ENCODE measurements at regions not wholly inside any gene's neighbourhood (a gene's known extent, or its start where the extent isn't known, plus 50 kb on each side); places are given as distances from the start of the nearest gene placed in this dataset.

- TF ChIP-seq CTCF (conservative IDR thresholded peaks at IDR 0.05; ENCODE audit: low read length) (no peak), EZH2phosphoT487 (IDR thresholded peaks at IDR 0.05; ENCODE audit: borderline replicate concordance, low read depth, low read length) (no peak)
- Histone ChIP-seq H3K4me1 (ENCODE audit: insufficient read depth, low read length, poor library complexity, severe bottlenecking) (no peaks in the 10 kb centered on the region), H2AFZ (ENCODE audit: low read length) (no peak overlapping the region), H3K27ac (ENCODE audit: low read depth, low read length, poor library complexity, severe bottlenecking) (no peak overlapping the region), H3K4me2 (ENCODE audit: low read length) (no peak overlapping the region), H3K9me3 (ENCODE audit: low read length) (no peaks in the 10 kb centered on the region), H3K9me2 (ENCODE audit: insufficient read depth, low read length) (no peaks in the 10 kb centered on the region), H3K4me3 (ENCODE audit: low read depth, low read length, poor library complexity, severe bottlenecking) (no peak overlapping the region), H3K79me2 (ENCODE audit: insufficient read depth, low read depth, low read length) (no peaks in the 10 kb centered on the region), H3K36me3 (ENCODE audit: insufficient read depth, low read length) (no peaks in the 10 kb centered on the region), H4K20me1 (ENCODE audit: insufficient read depth, low read length) (no peaks in the 10 kb centered on the region)
- CTCF ChIA-PET (ENCODE audit: unreplicated experiment): no interaction called here
- BruUV-seq (replicated peaks): no TSS peak
- no peak for DNase-seq (ENCODE audit: low spot score)
- intact Hi-C loops (cut with micrococcal nuclease; ENCODE audit: unreplicated experiment): no loop called here
- POLR2A ChIA-PET: no interaction called here
Observed at GRCh38 chr15:79495775-79496174, 63.6 kb downstream of the MINAR1 start.

GRCh38 chr15:79496838-79497237 lies 64.7 kb downstream of the MINAR1 start:
- Histone ChIP-seq H3K27ac (ENCODE audit: low read depth, low read length, poor library complexity, severe bottlenecking) (no peak overlapping the region), H3K9me2 (ENCODE audit: insufficient read depth, low read length) (no peaks in the 10 kb centered on the region), H3K4me1 (ENCODE audit: insufficient read depth, low read length, poor library complexity, severe bottlenecking) (no peaks in the 10 kb centered on the region), H3K79me2 (ENCODE audit: insufficient read depth, low read depth, low read length) (no peaks in the 10 kb centered on the region), H3K4me2 (ENCODE audit: low read length) (no peak overlapping the region), H3K36me3 (ENCODE audit: insufficient read depth, low read length) (no peaks in the 10 kb centered on the region), H3K9me3 (ENCODE audit: low read length) (no peaks in the 10 kb centered on the region), H2AFZ (ENCODE audit: low read length) (no peak overlapping the region), H3K4me3 (ENCODE audit: low read depth, low read length, poor library complexity, severe bottlenecking) (no peak overlapping the region), H4K20me1 (ENCODE audit: insufficient read depth, low read length) (no peaks in the 10 kb centered on the region)
- CTCF ChIA-PET (ENCODE audit: unreplicated experiment): no interaction called here
- no peak for TF ChIP-seq CTCF (conservative IDR thresholded peaks at IDR 0.05; ENCODE audit: low read length)
- no peak for TF ChIP-seq EZH2phosphoT487 (IDR thresholded peaks at IDR 0.05; ENCODE audit: borderline replicate concordance, low read depth, low read length)
- POLR2A ChIA-PET: interaction anchor here (0.7 kb wide), 1 partner anchor 436 kb away, joined by 3 read pairs; no protein-coding TSS in a partner anchor
- DNase-seq (ENCODE audit: low spot score): no peak
- BruUV-seq (replicated peaks): no TSS peak
- intact Hi-C loops (cut with micrococcal nuclease; ENCODE audit: unreplicated experiment): no loop called here

GRCh38 chr15:79501086-79501485 lies 69.0 kb downstream of the MINAR1 start:
- Histone ChIP-seq H3K9me3 (ENCODE audit: low read length) (no peaks in the 10 kb centered on the region), H3K4me3 (ENCODE audit: low read depth, low read length, poor library complexity, severe bottlenecking) (no peak overlapping the region), H3K27ac (ENCODE audit: low read depth, low read length, poor library complexity, severe bottlenecking) (no peak overlapping the region), H3K4me2 (ENCODE audit: low read length) (no peak overlapping the region), H3K36me3 (ENCODE audit: insufficient read depth, low read length) (no peaks in the 10 kb centered on the region), H4K20me1 (ENCODE audit: insufficient read depth, low read length) (no peaks in the 10 kb centered on the region), H3K9me2 (ENCODE audit: insufficient read depth, low read length) (no peaks in the 10 kb centered on the region), H3K4me1 (ENCODE audit: insufficient read depth, low read length, poor library complexity, severe bottlenecking) (no peaks in the 10 kb centered on the region), H2AFZ (ENCODE audit: low read length) (no peak overlapping the region), H3K79me2 (ENCODE audit: insufficient read depth, low read depth, low read length) (no peaks in the 10 kb centered on the region)
- no peak for DNase-seq (ENCODE audit: low spot score)
- POLR2A ChIA-PET: no interaction called here
- no TSS peak for BruUV-seq (replicated peaks)
- no peak for TF ChIP-seq EZH2phosphoT487 (IDR thresholded peaks at IDR 0.05; ENCODE audit: borderline replicate concordance, low read depth, low read length)
- CTCF ChIA-PET (ENCODE audit: unreplicated experiment): no interaction called here
- intact Hi-C loops (cut with micrococcal nuclease; ENCODE audit: unreplicated experiment): no loop called here
